ENCODE measurements at regions not wholly inside any gene's neighbourhood (a gene's known extent, or its start where the extent isn't known, plus 50 kb on each side); places are given as distances from the start of the nearest gene placed in this dataset.

- TF ChIP-seq EZH2phosphoT487 (IDR thresholded peaks at IDR 0.05; ENCODE audit: borderline replicate concordance): no peak
- TF ChIP-seq, protein P1, sequence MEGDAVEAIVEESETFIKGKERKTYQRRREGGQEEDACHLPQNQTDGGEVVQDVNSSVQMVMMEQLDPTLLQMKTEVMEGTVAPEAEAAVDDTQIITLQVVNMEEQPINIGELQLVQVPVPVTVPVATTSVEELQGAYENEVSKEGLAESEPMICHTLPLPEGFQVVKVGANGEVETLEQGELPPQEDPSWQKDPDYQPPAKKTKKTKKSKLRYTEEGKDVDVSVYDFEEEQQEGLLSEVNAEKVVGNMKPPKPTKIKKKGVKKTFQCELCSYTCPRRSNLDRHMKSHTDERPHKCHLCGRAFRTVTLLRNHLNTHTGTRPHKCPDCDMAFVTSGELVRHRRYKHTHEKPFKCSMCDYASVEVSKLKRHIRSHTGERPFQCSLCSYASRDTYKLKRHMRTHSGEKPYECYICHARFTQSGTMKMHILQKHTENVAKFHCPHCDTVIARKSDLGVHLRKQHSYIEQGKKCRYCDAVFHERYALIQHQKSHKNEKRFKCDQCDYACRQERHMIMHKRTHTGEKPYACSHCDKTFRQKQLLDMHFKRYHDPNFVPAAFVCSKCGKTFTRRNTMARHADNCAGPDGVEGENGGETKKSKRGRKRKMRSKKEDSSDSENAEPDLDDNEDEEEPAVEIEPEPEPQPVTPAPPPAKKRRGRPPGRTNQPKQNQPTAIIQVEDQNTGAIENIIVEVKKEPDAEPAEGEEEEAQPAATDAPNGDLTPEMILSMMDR (conservative IDR thresholded peaks at IDR 0.05; ENCODE audit: low read length): no peak
- Histone ChIP-seq H3K9me2 (replicated peaks; ENCODE audit: low read depth, low read length) (no peaks in the 10 kb centered on the region), H2AFZ (ENCODE audit: low read length) (no peak overlapping the region), H3K27me3 (ENCODE audit: insufficient read depth, low read length, poor library complexity, severe bottlenecking) (no peaks in the 10 kb centered on the region), H3F3A (ENCODE audit: low read depth) (no peaks in the 10 kb centered on the region), H3K36me3 (ENCODE audit: insufficient read depth, low read length) (no peaks in the 10 kb centered on the region), H3K9ac (ENCODE audit: low read depth, low read length, poor library complexity, severe bottlenecking) (no peak overlapping the region), H3K79me2 (ENCODE audit: insufficient read depth, low read length) (no peaks in the 10 kb centered on the region), H4K20me1 (ENCODE audit: insufficient read depth, low read length, poor library complexity, severe bottlenecking) (no peaks in the 10 kb centered on the region), H3K4me1 (ENCODE audit: insufficient read depth, low read length, poor library complexity, severe bottlenecking) (no peaks in the 10 kb centered on the region), H3K9me3 (ENCODE audit: insufficient read depth, low read depth, low read length) (no peaks in the 10 kb centered on the region; the same call in 1 of the 2 replicates), H3K4me3 (ENCODE audit: low read length, poor library complexity, severe bottlenecking) (no peak overlapping the region), H3K4me2 (ENCODE audit: low read depth, low read length, poor library complexity, severe bottlenecking) (no peak overlapping the region)
Measured at GRCh38 chr6:165714907-165715306, 51.9 kb upstream of the PDE10A start.

DNA sequence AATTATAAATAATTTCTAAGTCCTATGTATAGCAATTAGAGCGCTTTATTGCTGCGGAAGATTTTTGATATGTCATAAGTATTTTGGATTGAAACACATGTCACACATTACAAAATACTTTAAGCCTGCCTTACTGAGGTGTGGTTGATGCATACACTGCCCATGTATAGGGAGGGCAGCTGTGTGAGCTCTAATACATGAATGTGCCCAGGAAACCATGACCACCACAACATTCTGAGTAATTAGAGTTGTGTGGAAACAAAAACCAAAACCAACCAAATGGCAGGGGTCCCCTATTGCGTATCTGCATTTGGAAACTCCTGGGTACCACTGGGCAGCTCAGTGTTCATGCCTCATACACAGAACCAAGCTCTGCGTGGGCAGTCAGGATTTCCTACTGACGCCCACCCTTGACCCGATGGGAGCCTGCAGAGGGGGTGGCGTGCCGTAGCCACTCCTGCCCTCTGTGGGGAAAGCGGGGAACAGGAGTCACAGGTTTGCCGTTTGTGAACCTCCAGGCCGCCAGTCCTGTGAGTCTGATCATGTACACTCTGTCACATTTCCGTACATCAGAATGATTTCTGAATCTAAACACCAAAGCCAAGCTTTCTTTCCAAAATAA, 50.9 kb upstream of the PDE10A start:
- H4K20me1 ChIP-seq (ENCODE audit: insufficient read depth, low read length, poor library complexity, severe bottlenecking): no peaks in the 10 kb centered on the region
- H3K79me2 ChIP-seq (ENCODE audit: insufficient read depth, low read length): no peaks in the 10 kb centered on the region
- H3K4me2 ChIP-seq (ENCODE audit: low read depth, low read length, poor library complexity, severe bottlenecking): no peak overlapping the region
- no peaks in the 10 kb centered on the region for H3K27me3 ChIP-seq (ENCODE audit: insufficient read depth, low read length, poor library complexity, severe bottlenecking)
- no peaks in the 10 kb centered on the region for H3K4me1 ChIP-seq (ENCODE audit: insufficient read depth, low read length, poor library complexity, severe bottlenecking)
- H2AFZ ChIP-seq (ENCODE audit: low read length): no peak overlapping the region
- no peak overlapping the region for H3K4me3 ChIP-seq (ENCODE audit: low read length, poor library complexity, severe bottlenecking)
- no peak overlapping the region for H3K9ac ChIP-seq (ENCODE audit: low read depth, low read length, poor library complexity, severe bottlenecking)
- H3K9me2 ChIP-seq (replicated peaks; ENCODE audit: low read depth, low read length): no peaks in the 10 kb centered on the region
- H3K36me3 ChIP-seq (ENCODE audit: insufficient read depth, low read length): no peaks in the 10 kb centered on the region
- TF ChIP-seq, protein P1 (conservative IDR thresholded peaks at IDR 0.05; ENCODE audit: low read length): no peak
- TF ChIP-seq EZH2phosphoT487 (IDR thresholded peaks at IDR 0.05; ENCODE audit: borderline replicate concordance): no peak
- no peaks in the 10 kb centered on the region for H3F3A ChIP-seq (ENCODE audit: low read depth)
- H3K9me3 ChIP-seq (ENCODE audit: insufficient read depth, low read depth, low read length): no peaks in the 10 kb centered on the region; the same call in 1 of the 2 replicates
